AG04450 (cell line): ENCODE measurements at regions not wholly inside any gene's neighbourhood (a gene's known extent, or its start where the extent isn't known, plus 50 kb on each side); places are given as distances from the start of the nearest gene placed in this dataset.

Experiments
- CTCF ChIA-PET: fragments of 300-600, 350-600 bp; formaldehyde crosslinking; extraction: SDS; loops from one replicate; lab custom pipeline; 2022; ENCODE audit warnings: antibody characterized with exemption, inconsistent platforms; lab: Charles Lee
- POLR2A ChIA-PET: fragments of 350-600 bp; formaldehyde crosslinking; extraction: SDS; loops from one replicate; lab custom pipeline; 2021; ENCODE audit warnings: antibody characterized with exemption, inconsistent platforms; lab: Yijun Ruan, JAX
- DNase-seq: peaks from one replicate; pipeline ENCODE4 v3.0.0-alpha.2; 2011; ENCODE audit warnings: low read depth, low spot score
- H3K27ac ChIP-seq: one replicate; pipeline ENCODE4 v1.5.1; 2012; ENCODE audit warnings: low read depth, low read length, control low read depth
- H3K27me3 ChIP-seq: one replicate; pipeline ENCODE4 v1.6.0; 2012; ENCODE audit warnings: low read length; ENCODE audit not compliant: control insufficient read depth, insufficient read depth
- H3K4me3 ChIP-seq: 2 replicates; pipeline ENCODE4 v1.5.1; 2011; ENCODE audit warnings: mild to moderate bottlenecking, low read depth, low read length, control low read depth
- H3K9me3 ChIP-seq: 2 replicates; pipeline ENCODE4 v1.5.1; 2012; ENCODE audit warnings: low read length; ENCODE audit not compliant: control insufficient read depth, insufficient read depth
- TF ChIP-seq, protein P1 (sequence below): IDR thresholded peaks from 2 replicates; pipeline ENCODE4 v1.5.1; 2011; ENCODE audit warnings: low read depth, low read length, control low read depth, inconsistent platforms

DNA sequence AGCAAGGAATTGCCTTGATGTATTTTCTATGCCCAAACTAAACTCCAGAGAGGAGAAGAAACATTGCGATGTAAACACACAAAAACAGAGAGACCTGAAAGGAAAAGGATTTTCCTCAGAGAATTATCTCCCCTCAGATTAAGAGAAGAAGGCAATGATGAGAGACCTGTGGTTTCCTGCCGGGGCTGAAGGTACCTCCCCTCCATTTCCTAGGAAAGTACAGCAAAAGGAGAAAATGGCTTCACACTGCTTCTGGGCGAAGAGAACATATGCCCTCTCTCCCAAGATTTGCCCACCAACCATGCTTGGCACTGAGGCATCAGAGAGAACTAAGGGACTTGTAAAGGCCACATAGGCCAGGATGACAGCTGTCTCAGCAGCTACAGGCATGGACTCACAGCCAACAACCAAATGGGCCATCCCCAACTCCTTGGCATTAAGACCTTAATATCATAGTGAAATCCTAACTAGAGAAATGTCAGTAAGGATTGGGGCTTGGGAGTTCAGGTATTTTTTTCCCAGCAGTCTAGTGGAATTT is 523.0 kb downstream of the PTPRC start:
- Histone ChIP-seq H3K27ac (no peak overlapping the region), H3K9me3 (no peaks in the 10 kb centered on the region), H3K4me3 (no peak overlapping the region), H3K27me3 (no peaks in the 10 kb centered on the region)
- TF ChIP-seq, protein P1, sequence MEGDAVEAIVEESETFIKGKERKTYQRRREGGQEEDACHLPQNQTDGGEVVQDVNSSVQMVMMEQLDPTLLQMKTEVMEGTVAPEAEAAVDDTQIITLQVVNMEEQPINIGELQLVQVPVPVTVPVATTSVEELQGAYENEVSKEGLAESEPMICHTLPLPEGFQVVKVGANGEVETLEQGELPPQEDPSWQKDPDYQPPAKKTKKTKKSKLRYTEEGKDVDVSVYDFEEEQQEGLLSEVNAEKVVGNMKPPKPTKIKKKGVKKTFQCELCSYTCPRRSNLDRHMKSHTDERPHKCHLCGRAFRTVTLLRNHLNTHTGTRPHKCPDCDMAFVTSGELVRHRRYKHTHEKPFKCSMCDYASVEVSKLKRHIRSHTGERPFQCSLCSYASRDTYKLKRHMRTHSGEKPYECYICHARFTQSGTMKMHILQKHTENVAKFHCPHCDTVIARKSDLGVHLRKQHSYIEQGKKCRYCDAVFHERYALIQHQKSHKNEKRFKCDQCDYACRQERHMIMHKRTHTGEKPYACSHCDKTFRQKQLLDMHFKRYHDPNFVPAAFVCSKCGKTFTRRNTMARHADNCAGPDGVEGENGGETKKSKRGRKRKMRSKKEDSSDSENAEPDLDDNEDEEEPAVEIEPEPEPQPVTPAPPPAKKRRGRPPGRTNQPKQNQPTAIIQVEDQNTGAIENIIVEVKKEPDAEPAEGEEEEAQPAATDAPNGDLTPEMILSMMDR: no peak
- CTCF ChIA-PET: no interaction called here
- POLR2A ChIA-PET: no interaction called here
- DNase-seq: no peak

DNA sequence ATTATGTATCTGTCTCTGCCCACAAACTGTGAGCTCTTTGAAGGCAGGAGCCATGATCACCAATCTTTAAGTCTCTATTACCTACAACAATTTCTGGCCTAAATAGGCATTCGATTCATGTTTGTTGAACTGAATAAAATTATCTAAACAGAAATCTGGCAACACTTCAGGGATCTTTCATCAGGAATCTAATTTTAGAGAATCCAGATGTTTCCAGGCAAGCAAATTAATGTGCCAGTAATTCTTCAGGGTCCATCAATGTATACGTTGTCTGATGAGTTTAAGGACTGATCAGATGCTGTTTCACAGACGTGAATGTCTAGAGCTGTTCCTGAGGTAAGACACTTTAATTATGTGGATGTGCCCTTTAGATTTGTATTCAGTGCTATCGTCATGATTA is 524.4 kb downstream of the PTPRC start:
- ChIA-PET POLR2A (no interaction called here), CTCF (interaction anchor here (0.5 to 0.9 kb wide), 2 partner anchors 36 to 50 kb away, joined by 5 to 6 read pairs; no protein-coding TSS in a partner anchor)
- TF ChIP-seq, protein P1: no peak
- Histone ChIP-seq H3K9me3 (no peaks in the 10 kb centered on the region), H3K27me3 (no peaks in the 10 kb centered on the region), H3K4me3 (no peak overlapping the region), H3K27ac (no peak overlapping the region)
- DNase-seq: no peak

DNA sequence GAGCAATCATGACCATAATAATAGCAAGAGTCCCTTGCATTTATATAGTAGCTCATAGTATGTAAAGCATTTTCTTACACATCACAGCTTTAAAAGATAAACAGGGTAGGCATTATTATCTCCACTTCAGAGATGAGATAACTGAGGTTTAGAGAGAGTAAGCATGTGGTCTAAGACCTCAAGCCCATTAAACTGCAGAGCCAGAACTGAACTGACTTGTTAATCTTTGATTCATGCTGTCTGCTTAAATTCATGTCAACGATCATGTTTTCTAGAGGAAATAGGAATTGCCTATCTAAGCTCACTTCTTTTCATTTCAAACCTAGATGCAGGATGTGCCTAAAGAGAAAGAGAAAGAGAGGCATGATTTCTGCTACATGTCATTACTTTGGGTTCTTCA is 524.8 kb downstream of the PTPRC start:
- H3K27me3 ChIP-seq: no peaks in the 10 kb centered on the region
- no peak overlapping the region for H3K4me3 ChIP-seq
- no peak for DNase-seq
- H3K27ac ChIP-seq: no peak overlapping the region
- no peaks in the 10 kb centered on the region for H3K9me3 ChIP-seq
- TF ChIP-seq, protein P1: no peak
- CTCF ChIA-PET: interaction anchor here (0.5 to 0.9 kb wide), 2 partner anchors 37 to 50 kb away, joined by 5 to 6 read pairs; no protein-coding TSS in a partner anchor
- POLR2A ChIA-PET: no interaction called here

DNA sequence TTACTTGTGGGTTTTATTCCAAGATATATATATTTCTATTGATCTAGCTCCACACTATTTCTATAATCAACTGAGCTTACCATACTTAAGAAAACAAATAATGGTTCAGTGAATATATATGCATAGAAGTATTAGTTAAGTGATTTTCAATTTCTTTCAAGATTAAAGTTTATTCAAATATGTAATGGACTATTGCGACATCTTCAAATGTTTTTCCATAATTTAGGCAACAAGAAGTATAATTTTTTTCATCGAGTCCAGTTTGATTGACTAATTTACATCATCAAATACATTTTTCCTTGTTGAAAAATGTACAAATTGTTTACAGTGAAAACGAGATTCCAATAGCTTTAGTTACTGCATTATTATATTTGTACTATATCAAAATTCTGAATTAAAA is 528.6 kb downstream of the PTPRC start:
- ChIA-PET CTCF (interaction anchor here (0.6 kb wide), 1 partner anchor 943 kb away, joined by 5 read pairs; no protein-coding TSS in a partner anchor), POLR2A (no interaction called here)
- TF ChIP-seq, protein P1: no peak
- Histone ChIP-seq H3K27ac (no peak overlapping the region), H3K4me3 (no peak overlapping the region), H3K27me3 (no peaks in the 10 kb centered on the region), H3K9me3 (no peaks in the 10 kb centered on the region)
- no peak for DNase-seq

DNA sequence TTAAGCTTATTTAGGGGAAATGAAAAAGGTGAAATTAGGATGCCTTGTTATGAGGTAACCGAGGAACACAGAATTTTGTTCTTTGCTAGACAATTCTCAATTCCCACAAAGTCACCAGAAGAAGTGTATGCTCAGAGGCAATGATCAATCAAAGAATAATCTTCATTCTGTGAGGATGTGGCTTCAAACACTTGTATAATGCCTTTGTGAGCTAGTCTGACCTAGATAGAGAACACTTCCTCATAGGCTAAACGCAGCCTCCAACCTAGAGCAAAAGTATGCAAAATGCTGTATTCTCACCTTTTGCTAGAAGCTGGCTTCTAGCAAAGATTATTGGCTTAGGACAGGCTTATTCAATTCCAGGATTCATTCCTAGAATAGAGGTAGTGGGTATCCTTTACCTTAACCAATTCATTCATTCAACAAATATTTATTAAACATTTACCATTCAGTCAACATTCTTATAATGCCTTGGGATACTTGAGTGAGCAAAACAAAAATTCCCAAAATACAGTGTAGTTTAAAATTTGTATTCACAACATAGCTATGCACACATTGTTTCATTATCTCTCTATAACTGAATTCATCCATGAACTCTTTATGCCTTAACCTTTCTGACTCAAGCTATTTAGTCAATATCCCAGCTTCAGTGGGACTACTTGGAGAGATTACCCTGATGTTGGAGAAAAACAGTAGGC is 530.2 kb downstream of the PTPRC start:
- Histone ChIP-seq H3K9me3 (no peaks in the 10 kb centered on the region), H3K27me3 (no peaks in the 10 kb centered on the region), H3K27ac (no peak overlapping the region), H3K4me3 (no peak overlapping the region)
- DNase-seq: no peak
- ChIA-PET POLR2A (no interaction called here), CTCF (interaction anchor here (0.6 kb wide), 1 partner anchor 99 kb away, joined by 3 read pairs; no protein-coding TSS in a partner anchor)
- TF ChIP-seq, protein P1: no peak
